Peyer's patch (tissue), 4 donors: ENCODE measurements at regions not wholly inside any gene's neighbourhood (a gene's known extent, or its start where the extent isn't known, plus 50 kb on each side); places are given as distances from the start of the nearest gene placed in this dataset.

Experiments used
- DNase-seq, 3 donors: peaks; one replicate each; pipeline ENCODE4 v3.0.0-alpha.2; 2017 to 2019
- H3K27ac ChIP-seq, 4 donors: fragments of 200-600 bp; sonication (generic); one replicate each; pipeline ENCODE4 v1.5.1; 2016 to 2019
- H3K27me3 ChIP-seq, 2 donors: fragments of 200-600 bp; sonication (generic); one replicate each; pipeline ENCODE4 v1.5.1; 2019
- H3K36me3 ChIP-seq, 3 donors: fragments of 200-600 bp; sonication (generic); one replicate each; pipeline ENCODE4 v1.5.1; 2016 to 2019
- H3K4me1 ChIP-seq, 4 donors: fragments of 200-600 bp; sonication (generic); one replicate each; pipeline ENCODE4 v1.5.1; 2016 to 2019
- H3K4me3 ChIP-seq, 4 donors: fragments of 200-600 bp; sonication (generic); 1 replicate in 3 of 4; 2 replicates in 1 of 4; pipeline ENCODE4 v1.5.1; 2016 to 2019; ENCODE audit warnings: mild to moderate bottlenecking in 1 of 4
- H3K9me3 ChIP-seq, 4 donors: fragments of 200-600 bp; sonication (generic); one replicate each; pipeline ENCODE4 v1.5.1; 2016 to 2019; ENCODE audit warnings: mild to moderate bottlenecking in 1 of 4
- CTCF ChIP-seq, 6 experiments: fragments of 450-650 bp in 4 of 6; fragments of 200-600 bp in 2 of 6; sonication (generic) in 1 of 6; IDR thresholded peaks; one replicate each; pipeline ENCODE4 v1.5.1; 2017 to 2019; ENCODE audit warnings: antibody characterized with exemption in 6 of 6, mild to moderate bottlenecking in 3 of 6, moderate library complexity in 1 of 6
- POLR2A ChIP-seq, 2 donors: fragments of 450-650 bp; IDR thresholded peaks; one replicate each; pipeline ENCODE4 v1.5.1; 2017; ENCODE audit warnings: antibody characterized with exemption in 2 of 2, mild to moderate bottlenecking in 2 of 2, moderate library complexity in 2 of 2

DNA sequence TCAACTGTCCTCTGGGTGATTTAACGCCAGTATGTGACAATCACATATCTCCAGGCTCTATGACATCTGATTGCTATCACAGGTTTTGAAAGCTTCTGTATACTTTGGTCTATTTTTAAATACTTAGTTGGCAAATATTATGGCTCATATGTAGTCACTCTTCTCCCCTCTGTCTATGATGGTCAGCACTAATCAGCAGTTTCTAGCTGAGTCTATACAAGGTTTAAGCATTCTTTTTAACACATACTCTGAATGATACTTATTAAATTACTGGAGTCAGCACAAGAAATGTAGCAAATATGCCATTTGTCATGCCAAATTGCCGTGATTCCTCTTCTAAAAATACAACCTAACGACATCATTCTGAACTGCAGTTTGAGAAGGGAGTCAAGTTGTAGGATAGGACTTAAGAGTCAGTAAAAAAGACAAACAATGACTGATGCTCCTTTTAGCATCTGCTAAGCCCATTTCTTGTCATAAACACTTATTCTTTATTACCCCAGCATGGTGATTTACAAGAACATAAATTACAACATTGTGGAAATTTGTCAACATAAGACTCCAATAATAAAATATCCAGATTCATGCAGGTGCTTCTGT, 947.8 kb downstream of the XPNPEP1 start:
- Histone ChIP-seq H3K9me3 (no peaks in the 10 kb centered on the region), H3K4me1 (no peaks in the 10 kb centered on the region), H3K4me3 (no peak overlapping the region), H3K27ac (no peak overlapping the region), H3K36me3 (no peaks in the 10 kb centered on the region), H3K27me3 (no peaks in the 10 kb centered on the region)
- no peak for DNase-seq
- no peak for TF ChIP-seq CTCF (IDR thresholded peaks at IDR 0.05)
- no peak for TF ChIP-seq POLR2A (IDR thresholded peaks at IDR 0.05)

GRCh38 chr10:108970016-108970415, 953.3 kb downstream of the XPNPEP1 start:
- TF ChIP-seq CTCF (IDR thresholded peaks at IDR 0.05) (no peak), POLR2A (IDR thresholded peaks at IDR 0.05) (no peak)
- no peak for DNase-seq
- H3K27ac ChIP-seq: no peak overlapping the region
- H3K9me3 ChIP-seq: no peaks in the 10 kb centered on the region
- H3K4me3 ChIP-seq: no peak overlapping the region
- no peaks in the 10 kb centered on the region for H3K36me3 ChIP-seq
- H3K27me3 ChIP-seq: no peaks in the 10 kb centered on the region
- no peaks in the 10 kb centered on the region for H3K4me1 ChIP-seq

DNA sequence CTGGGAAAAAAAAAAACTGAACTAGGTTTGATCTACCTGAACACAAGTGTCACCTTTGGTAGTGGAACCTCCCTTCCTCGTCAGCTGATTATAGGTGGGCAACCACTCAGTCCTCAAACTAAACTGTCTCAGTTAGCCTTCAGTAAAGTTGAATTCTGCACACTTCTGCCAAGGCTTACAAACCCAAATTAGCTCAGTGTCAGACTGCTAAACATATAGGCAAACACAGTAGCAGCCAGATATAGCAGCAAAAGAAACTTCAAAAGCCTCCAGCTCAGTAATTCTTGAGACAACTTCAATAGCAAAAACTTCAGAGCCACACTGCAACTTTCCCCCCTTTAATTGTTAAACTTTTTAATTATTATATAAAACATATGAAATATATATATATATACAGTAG, 956.9 kb downstream of the XPNPEP1 start:
- H3K9me3 ChIP-seq: no peaks in the 10 kb centered on the region
- TF ChIP-seq CTCF (IDR thresholded peaks at IDR 0.05) (no peak), POLR2A (IDR thresholded peaks at IDR 0.05) (no peak)

DNA sequence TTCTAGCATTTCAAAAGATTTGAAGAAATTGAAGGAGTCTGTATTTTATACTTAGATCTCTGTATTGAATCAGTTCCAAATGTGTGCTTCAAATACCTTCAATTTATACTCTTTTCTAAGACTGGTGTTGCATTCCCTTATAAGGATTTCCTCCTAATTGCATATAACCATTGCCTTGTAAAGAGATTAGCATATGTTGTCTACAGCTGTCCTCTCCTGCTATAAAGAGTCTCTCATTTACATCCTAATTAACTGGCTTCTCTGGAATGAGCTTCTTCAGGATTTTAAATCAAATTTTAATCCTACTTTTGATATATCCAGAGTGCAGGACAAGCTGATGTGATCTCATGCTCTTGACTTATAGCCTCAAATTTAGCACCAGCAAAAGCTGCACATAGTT, 957.3 kb downstream of the XPNPEP1 start:
- no peaks in the 10 kb centered on the region for H3K36me3 ChIP-seq
- H3K4me3 ChIP-seq: no peak overlapping the region
- H3K4me1 ChIP-seq: no peaks in the 10 kb centered on the region
- H3K27ac ChIP-seq: no peak overlapping the region
- TF ChIP-seq CTCF (IDR thresholded peaks at IDR 0.05): no peak
- TF ChIP-seq POLR2A (IDR thresholded peaks at IDR 0.05): no peak
- no peaks in the 10 kb centered on the region for H3K9me3 ChIP-seq
- H3K27me3 ChIP-seq: no peaks in the 10 kb centered on the region
- no peak for DNase-seq

More for the DNA sequence above, 956.9 kb downstream of the XPNPEP1 start:
- Histone ChIP-seq H3K4me1 (no peaks in the 10 kb centered on the region), H3K27ac (no peak overlapping the region), H3K27me3 (no peaks in the 10 kb centered on the region), H3K36me3 (no peaks in the 10 kb centered on the region), H3K4me3 (no peak overlapping the region)
- DNase-seq: no peak

DNA sequence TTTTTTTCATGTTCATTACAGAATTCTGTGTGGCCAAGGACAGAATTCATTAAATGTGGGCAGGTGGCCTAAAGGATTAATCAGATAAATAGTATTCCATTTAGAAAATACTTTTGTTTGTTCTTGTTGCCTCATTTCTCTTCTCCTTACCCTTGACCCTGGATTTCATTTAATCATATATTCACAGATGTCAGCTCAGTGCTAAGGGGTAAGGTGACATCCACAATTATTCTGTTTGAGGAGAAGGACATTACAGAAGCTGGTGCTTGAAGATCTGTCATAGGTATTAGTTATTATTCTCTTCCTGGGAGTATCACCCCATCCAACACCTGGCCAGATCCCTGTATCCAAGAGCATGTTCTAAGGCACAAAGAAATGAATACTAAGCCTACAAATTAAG, 961.1 kb downstream of the XPNPEP1 start:
- DNase-seq: no peak
- H3K4me3 ChIP-seq: no peak overlapping the region
- no peak for TF ChIP-seq POLR2A (IDR thresholded peaks at IDR 0.05)
- TF ChIP-seq CTCF (IDR thresholded peaks at IDR 0.05): no peak

DNA sequence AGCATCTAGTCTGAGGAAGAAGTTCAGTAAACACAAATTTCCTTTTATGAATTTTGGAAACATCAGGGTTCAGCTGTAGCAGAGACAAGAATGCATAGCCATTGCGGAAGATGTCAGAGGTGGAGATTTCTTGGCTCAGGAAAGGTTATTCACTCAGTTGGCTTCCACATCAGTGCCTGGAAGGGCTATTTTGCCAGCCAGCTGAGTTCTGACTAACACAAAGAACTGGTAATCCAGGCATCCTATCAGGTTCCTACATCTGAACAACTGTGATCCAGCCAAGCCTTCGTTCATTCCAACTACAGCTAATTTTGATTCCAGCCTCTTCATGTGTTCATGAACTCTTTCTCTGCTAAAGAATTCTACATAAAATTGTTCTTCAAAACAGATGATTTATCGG, 965.6 kb downstream of the XPNPEP1 start:
- H3K4me3 ChIP-seq: no peak overlapping the region
- TF ChIP-seq CTCF (IDR thresholded peaks at IDR 0.05) (no peak), POLR2A (IDR thresholded peaks at IDR 0.05) (no peak)
- H3K9me3 ChIP-seq: peaks cover 0 to 6% (median 0%) of the 10 kb centered on the region in 4 donors
- H3K36me3 ChIP-seq: no peaks in the 10 kb centered on the region
- DNase-seq: no peak
- H3K27ac ChIP-seq: no peak overlapping the region
- H3K4me1 ChIP-seq: no peaks in the 10 kb centered on the region
- no peaks in the 10 kb centered on the region for H3K27me3 ChIP-seq

More for the DNA sequence above, 961.1 kb downstream of the XPNPEP1 start:
- H3K27me3 ChIP-seq: no peaks in the 10 kb centered on the region
- H3K27ac ChIP-seq: no peak overlapping the region
- H3K9me3 ChIP-seq: no peaks in the 10 kb centered on the region
- no peaks in the 10 kb centered on the region for H3K36me3 ChIP-seq
- H3K4me1 ChIP-seq: no peaks in the 10 kb centered on the region
